Panc1 (cell line): ENCODE measurements at regions not wholly inside any gene's neighbourhood (a gene's known extent, or its start where the extent isn't known, plus 50 kb on each side); places are given as distances from the start of the nearest gene placed in this dataset.

Experiments
- CTCF ChIP-seq: fragments of 450-650 bp; IDR thresholded peaks from 2 replicates; pipeline ENCODE4 v1.5.1; 2017; ENCODE audit warnings: mild to moderate bottlenecking
- POLR2AphosphoS5 ChIP-seq: IDR thresholded peaks from 2 replicates; pipeline ENCODE4 v1.6.1; 2012; ENCODE audit warnings: mild to moderate bottlenecking, low read depth, low read length, moderate library complexity
- SIN3A ChIP-seq: IDR thresholded peaks from 2 replicates; pipeline ENCODE4 v1.6.1; 2012; ENCODE audit warnings: low read depth, mild to moderate bottlenecking, low read length, moderate library complexity, borderline replicate concordance; ENCODE audit not compliant: insufficient read depth
- TCF7L2 ChIP-seq: IDR thresholded peaks from 2 replicates; pipeline ENCODE4 v1.6.1; 2011; ENCODE audit warnings: mild to moderate bottlenecking, low read depth, low read length, inconsistent platforms
- TF ChIP-seq, protein P1 (sequence below), 2 experiments: IDR thresholded peaks; 2 replicates each; pipeline ENCODE4 v1.6.1; 2011 to 2012; ENCODE audit warnings: low read depth in 2 of 2, control low read depth in 1 of 2, low read length in 1 of 2, mild to moderate bottlenecking in 1 of 2, moderate library complexity in 1 of 2; ENCODE audit not compliant: insufficient read depth in 1 of 2

DNA sequence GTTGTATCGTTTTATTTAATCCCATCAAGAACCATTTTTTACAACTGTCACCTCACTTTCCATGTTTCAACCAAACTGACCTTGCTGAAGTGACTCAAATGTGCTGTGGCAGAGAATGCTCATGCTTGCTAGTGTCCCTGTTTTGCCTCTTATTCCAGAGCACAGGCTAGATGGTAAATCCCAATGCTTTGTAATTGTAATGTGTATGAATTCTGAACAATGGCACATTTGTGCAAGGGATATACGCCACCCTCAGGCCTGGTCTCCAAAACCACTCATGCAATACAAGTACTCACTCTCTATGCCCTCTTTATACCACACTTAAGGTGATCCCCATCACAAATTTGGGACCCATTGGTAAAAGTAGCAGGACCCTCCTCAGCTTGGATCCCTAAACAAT lies 313.6 kb downstream of the HHIPL2 start:
- TF ChIP-seq CTCF (no peak), SIN3A (no peak), POLR2AphosphoS5 (no peak), TCF7L2 (no peak)
- TF ChIP-seq, protein P1, sequence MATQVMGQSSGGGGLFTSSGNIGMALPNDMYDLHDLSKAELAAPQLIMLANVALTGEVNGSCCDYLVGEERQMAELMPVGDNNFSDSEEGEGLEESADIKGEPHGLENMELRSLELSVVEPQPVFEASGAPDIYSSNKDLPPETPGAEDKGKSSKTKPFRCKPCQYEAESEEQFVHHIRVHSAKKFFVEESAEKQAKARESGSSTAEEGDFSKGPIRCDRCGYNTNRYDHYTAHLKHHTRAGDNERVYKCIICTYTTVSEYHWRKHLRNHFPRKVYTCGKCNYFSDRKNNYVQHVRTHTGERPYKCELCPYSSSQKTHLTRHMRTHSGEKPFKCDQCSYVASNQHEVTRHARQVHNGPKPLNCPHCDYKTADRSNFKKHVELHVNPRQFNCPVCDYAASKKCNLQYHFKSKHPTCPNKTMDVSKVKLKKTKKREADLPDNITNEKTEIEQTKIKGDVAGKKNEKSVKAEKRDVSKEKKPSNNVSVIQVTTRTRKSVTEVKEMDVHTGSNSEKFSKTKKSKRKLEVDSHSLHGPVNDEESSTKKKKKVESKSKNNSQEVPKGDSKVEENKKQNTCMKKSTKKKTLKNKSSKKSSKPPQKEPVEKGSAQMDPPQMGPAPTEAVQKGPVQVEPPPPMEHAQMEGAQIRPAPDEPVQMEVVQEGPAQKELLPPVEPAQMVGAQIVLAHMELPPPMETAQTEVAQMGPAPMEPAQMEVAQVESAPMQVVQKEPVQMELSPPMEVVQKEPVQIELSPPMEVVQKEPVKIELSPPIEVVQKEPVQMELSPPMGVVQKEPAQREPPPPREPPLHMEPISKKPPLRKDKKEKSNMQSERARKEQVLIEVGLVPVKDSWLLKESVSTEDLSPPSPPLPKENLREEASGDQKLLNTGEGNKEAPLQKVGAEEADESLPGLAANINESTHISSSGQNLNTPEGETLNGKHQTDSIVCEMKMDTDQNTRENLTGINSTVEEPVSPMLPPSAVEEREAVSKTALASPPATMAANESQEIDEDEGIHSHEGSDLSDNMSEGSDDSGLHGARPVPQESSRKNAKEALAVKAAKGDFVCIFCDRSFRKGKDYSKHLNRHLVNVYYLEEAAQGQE (IDR thresholded peaks at IDR 0.05; ENCODE audit: insufficient read depth in 1 of 2, low read depth in 2 of 2, low read length in 1 of 2), result no peak
